OCI-LY7 (cell line): ENCODE measurements at regions not wholly inside any gene's neighbourhood (a gene's known extent, or its start where the extent isn't known, plus 50 kb on each side); places are given as distances from the start of the nearest gene placed in this dataset.

Experiments used
- BruUV-seq: library from RNA; stranded (reverse); fragments of 400-500 nt; replicated peaks from 2 replicates; lab custom pipeline; 2021; lab: Mats Ljungman, UMichigan
- CTCF ChIA-PET: fragments of 300-600 bp; sonication (Branson Sonifier 250); formaldehyde crosslinking; loops from one replicate; lab custom pipeline; 2022; ENCODE audit warnings: antibody characterized with exemption; ENCODE audit not compliant: unreplicated experiment; lab: Charles Lee
- POLR2A ChIA-PET: fragments of 300-600 bp; sonication (Branson Sonifier 250); formaldehyde crosslinking; loops from one replicate; lab custom pipeline; 2022; ENCODE audit warnings: antibody characterized with exemption; lab: Charles Lee
- DNase-seq: peaks from one replicate; pipeline ENCODE4 v3.0.0-alpha.2; 2015; ENCODE audit warnings: low spot score
- H2AFZ ChIP-seq: fragments of 200-600 bp; sonication (generic), shearing (Covaris generic); 2 replicates; pipeline ENCODE4 v1.6.1; 2014; ENCODE audit warnings: mild to moderate bottlenecking, antibody characterized with exemption, low read length, moderate library complexity
- H3K27ac ChIP-seq: fragments of 200-600 bp; sonication (generic); 2 replicates; pipeline ENCODE4 v1.5.1; 2014; ENCODE audit warnings: mixed run types, low read depth, mild to moderate bottlenecking, moderate library complexity, low read length, inconsistent platforms; ENCODE audit not compliant: poor library complexity, severe bottlenecking
- H3K36me3 ChIP-seq: fragments of 200-600 bp; sonication (generic); 2 replicates; pipeline ENCODE4 v1.6.1; 2014; ENCODE audit warnings: mild to moderate bottlenecking, antibody characterized with exemption, low read length, moderate library complexity, mixed read lengths; ENCODE audit not compliant: insufficient read depth
- H3K4me1 ChIP-seq: fragments of 200-600 bp; sonication (generic); 2 replicates; pipeline ENCODE4 v1.5.1; 2014; ENCODE audit warnings: mild to moderate bottlenecking, low read length; ENCODE audit not compliant: insufficient read depth, poor library complexity, severe bottlenecking
- H3K4me2 ChIP-seq: fragments of 200-600 bp; sonication (generic); 2 replicates; pipeline ENCODE4 v1.6.1; 2014; ENCODE audit warnings: mild to moderate bottlenecking, low read length
- H3K4me3 ChIP-seq: fragments of 200-600 bp; sonication (generic); 2 replicates; pipeline ENCODE4 v1.5.1; 2014; ENCODE audit warnings: mild to moderate bottlenecking, low read depth, low read length; ENCODE audit not compliant: poor library complexity, severe bottlenecking
- H3K79me2 ChIP-seq: fragments of 200-600 bp; sonication (generic); 2 replicates; pipeline ENCODE4 v1.6.1; 2016; ENCODE audit warnings: low read depth, mild to moderate bottlenecking, low read length, moderate library complexity, mixed read lengths; ENCODE audit not compliant: insufficient read depth
- H3K9me2 ChIP-seq: fragments of 200-600 bp; sonication (generic); 2 replicates; pipeline ENCODE4 v1.6.1; 2016; ENCODE audit warnings: mild to moderate bottlenecking, low read length, mixed read lengths; ENCODE audit not compliant: insufficient read depth
- H3K9me3 ChIP-seq: fragments of 200-600 bp; sonication (generic); 2 replicates; pipeline ENCODE4 v1.6.1; 2014; ENCODE audit warnings: mild to moderate bottlenecking, mixed run types, low read length, mixed read lengths
- H4K20me1 ChIP-seq: fragments of 200-600 bp; sonication (generic); 2 replicates; pipeline ENCODE4 v1.6.1; 2014; ENCODE audit warnings: mild to moderate bottlenecking, antibody characterized with exemption, low read length, moderate library complexity, mixed read lengths; ENCODE audit not compliant: insufficient read depth
- EZH2phosphoT487 ChIP-seq: fragments of 200-600 bp; sonication (generic); IDR thresholded peaks from 2 replicates; pipeline ENCODE4 v1.6.1; 2018; ENCODE audit warnings: low read depth, borderline replicate concordance, mild to moderate bottlenecking, mixed run types, antibody characterized with exemption, low read length, moderate library complexity, mixed read lengths
- intact Hi-C: fragments of 100-400 bp; cut with micrococcal nuclease; formaldehyde crosslinking; loops from one replicate; pipeline ENCODE4 v1.10.0; 2022; ENCODE audit not compliant: unreplicated experiment
- TF ChIP-seq, protein P1 (sequence below): fragments of 200-600 bp; sonication (generic); conservative IDR thresholded peaks from 2 replicates; pipeline ENCODE4 v1.5.1; 2014; ENCODE audit warnings: mild to moderate bottlenecking, antibody characterized with exemption, low read length, moderate library complexity, mixed read lengths

DNA sequence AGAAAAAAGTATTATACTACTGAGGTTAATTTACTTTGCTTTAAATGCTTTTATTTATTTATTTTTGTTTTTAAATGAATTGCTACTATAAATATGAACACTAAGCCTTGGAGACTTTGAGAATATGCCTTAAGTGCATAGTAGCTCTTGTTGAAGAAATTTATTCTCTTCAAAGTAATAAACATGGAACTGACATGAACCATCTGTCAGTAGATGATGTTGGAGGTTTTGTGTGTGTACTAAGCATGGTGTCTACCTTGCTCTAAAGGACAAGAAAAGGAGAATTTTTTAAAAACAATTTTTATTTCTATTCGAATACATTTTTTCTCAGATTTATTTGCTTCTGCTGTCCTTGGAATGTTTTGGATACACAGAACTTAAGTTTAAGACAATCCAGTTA, 81.1 kb upstream of the PDZRN3 start:
- TF ChIP-seq EZH2phosphoT487 = no peak
- TF ChIP-seq, protein P1, sequence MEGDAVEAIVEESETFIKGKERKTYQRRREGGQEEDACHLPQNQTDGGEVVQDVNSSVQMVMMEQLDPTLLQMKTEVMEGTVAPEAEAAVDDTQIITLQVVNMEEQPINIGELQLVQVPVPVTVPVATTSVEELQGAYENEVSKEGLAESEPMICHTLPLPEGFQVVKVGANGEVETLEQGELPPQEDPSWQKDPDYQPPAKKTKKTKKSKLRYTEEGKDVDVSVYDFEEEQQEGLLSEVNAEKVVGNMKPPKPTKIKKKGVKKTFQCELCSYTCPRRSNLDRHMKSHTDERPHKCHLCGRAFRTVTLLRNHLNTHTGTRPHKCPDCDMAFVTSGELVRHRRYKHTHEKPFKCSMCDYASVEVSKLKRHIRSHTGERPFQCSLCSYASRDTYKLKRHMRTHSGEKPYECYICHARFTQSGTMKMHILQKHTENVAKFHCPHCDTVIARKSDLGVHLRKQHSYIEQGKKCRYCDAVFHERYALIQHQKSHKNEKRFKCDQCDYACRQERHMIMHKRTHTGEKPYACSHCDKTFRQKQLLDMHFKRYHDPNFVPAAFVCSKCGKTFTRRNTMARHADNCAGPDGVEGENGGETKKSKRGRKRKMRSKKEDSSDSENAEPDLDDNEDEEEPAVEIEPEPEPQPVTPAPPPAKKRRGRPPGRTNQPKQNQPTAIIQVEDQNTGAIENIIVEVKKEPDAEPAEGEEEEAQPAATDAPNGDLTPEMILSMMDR = no peak
- Histone ChIP-seq H4K20me1 (no peaks in the 10 kb centered on the region), H3K9me3 (no peaks in the 10 kb centered on the region), H3K4me1 (no peaks in the 10 kb centered on the region), H3K9me2 (no peaks in the 10 kb centered on the region), H3K4me2 (no peak overlapping the region), H3K36me3 (no peaks in the 10 kb centered on the region), H2AFZ (no peak overlapping the region), H3K4me3 (no peak overlapping the region), H3K79me2 (no peaks in the 10 kb centered on the region), H3K27ac (no peak overlapping the region)
- intact Hi-C loops = no loop called here
- ChIA-PET CTCF (interaction anchor here (0.6 kb wide), 1 partner anchor 56 kb away, joined by 3 read pairs; no protein-coding TSS in a partner anchor), POLR2A (interaction anchor here (0.7 kb wide), 1 partner anchor 295 kb away, joined by 7 read pairs; no protein-coding TSS in a partner anchor)
- no peak for DNase-seq
- no TSS peak for BruUV-seq

DNA sequence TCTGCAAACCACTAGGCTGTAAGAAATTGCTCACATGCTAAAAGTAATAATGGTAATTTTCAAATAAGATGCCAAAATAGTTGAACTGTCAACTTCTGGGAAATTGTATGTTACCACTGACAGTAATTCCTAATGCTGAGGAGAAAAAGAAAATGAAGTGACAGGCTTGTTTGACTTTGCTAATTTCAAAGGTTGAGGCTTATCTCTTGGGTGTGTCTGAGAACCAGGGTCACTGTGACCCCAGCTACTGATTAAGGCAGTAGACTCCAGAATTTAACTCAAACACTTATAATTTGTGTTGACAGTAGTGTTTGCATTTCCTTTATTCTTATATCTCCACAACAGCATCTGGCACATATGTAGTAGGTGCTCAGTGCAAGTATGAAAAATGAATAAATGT, 74.6 kb upstream of the PDZRN3 start:
- Histone ChIP-seq H3K4me1 (no peaks in the 10 kb centered on the region), H3K9me3 (no peaks in the 10 kb centered on the region), H3K4me3 (no peak overlapping the region), H4K20me1 (no peaks in the 10 kb centered on the region), H3K4me2 (no peak overlapping the region), H3K36me3 (no peaks in the 10 kb centered on the region), H3K27ac (no peak overlapping the region), H3K79me2 (no peaks in the 10 kb centered on the region), H2AFZ (no peak overlapping the region), H3K9me2 (no peaks in the 10 kb centered on the region)
- intact Hi-C loops = no loop called here
- POLR2A ChIA-PET = interaction anchor here (0.7 kb wide), 1 partner anchor 26 kb away, joined by 3 read pairs; no protein-coding TSS in a partner anchor
- DNase-seq = no peak
- BruUV-seq = no TSS peak
- CTCF ChIA-PET = no interaction called here
- TF ChIP-seq EZH2phosphoT487 = no peak
- TF ChIP-seq, protein P1 = no peak

DNA sequence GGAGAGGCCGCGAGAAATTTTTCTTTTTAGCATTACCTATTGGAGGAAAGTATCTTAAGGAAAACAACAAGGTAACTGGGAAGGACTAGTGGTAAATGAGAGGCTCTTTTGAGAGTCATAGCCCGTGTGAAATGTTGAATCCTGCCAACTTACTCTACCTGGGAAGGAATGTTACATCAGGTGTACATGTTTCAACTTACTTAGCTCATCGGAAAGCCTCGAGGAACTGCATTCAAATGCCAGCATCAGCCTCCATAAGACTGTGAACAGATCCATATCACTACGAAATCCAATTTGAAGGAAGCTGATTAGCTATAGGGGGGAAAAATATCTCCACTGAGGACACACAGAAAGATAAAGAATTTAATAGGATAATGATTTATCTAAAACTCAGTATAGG, 72.3 kb upstream of the PDZRN3 start:
- BruUV-seq = no TSS peak
- POLR2A ChIA-PET = interaction anchor here (0.7 kb wide), 1 partner anchor 36 kb away, joined by 3 read pairs; no protein-coding TSS in a partner anchor

More for the DNA sequence above, 72.3 kb upstream of the PDZRN3 start:
- no peak overlapping the region for H3K4me3 ChIP-seq
- no peaks in the 10 kb centered on the region for H3K36me3 ChIP-seq
- H3K79me2 ChIP-seq = no peaks in the 10 kb centered on the region
- no peak overlapping the region for H3K27ac ChIP-seq
- CTCF ChIA-PET = no interaction called here
- H3K9me2 ChIP-seq = no peaks in the 10 kb centered on the region
- TF ChIP-seq EZH2phosphoT487 = no peak
- TF ChIP-seq, protein P1 = no peak
- intact Hi-C loops = no loop called here
- no peak for DNase-seq
- H3K4me1 ChIP-seq = no peaks in the 10 kb centered on the region
- H3K9me3 ChIP-seq = no peaks in the 10 kb centered on the region
- no peak overlapping the region for H2AFZ ChIP-seq
- no peak overlapping the region for H3K4me2 ChIP-seq
- no peaks in the 10 kb centered on the region for H4K20me1 ChIP-seq
